ENCODE measurements at regions not wholly inside any gene's neighbourhood (a gene's known extent, or its start where the extent isn't known, plus 50 kb on each side); places are given as distances from the start of the nearest gene placed in this dataset.

- intact Hi-C loops (cut with micrococcal nuclease) = no loop called here
- Histone ChIP-seq H3K27ac (ENCODE audit: low read depth, low read length) (no peak overlapping the region), H3K4me1 (ENCODE audit: control insufficient read depth in 2 of 2, insufficient read depth in 2 of 2, low read length in 2 of 2) (no peaks in the 10 kb centered on the region), H3K4me3 (ENCODE audit: low read length) (no peak overlapping the region), H3K9me3 (ENCODE audit: control insufficient read depth in 2 of 3, low read length in 3 of 3) (no peaks in the 10 kb centered on the region), H3K36me3 (ENCODE audit: control insufficient read depth in 2 of 3, insufficient read depth in 3 of 3, low read length in 3 of 3) (no peaks in the 10 kb centered on the region), H3K27me3 (ENCODE audit: control insufficient read depth in 2 of 2, insufficient read depth in 2 of 2, low read length in 2 of 2) (no peaks in the 10 kb centered on the region)
- no peaks in the 10 kb centered on the region for H3K4me1 Mint-ChIP-seq
- peaks cover 0 to 7% (median 0%) of the 10 kb centered on the region in 5 donors for H3K27me3 Mint-ChIP-seq
- H3K4me3 Mint-ChIP-seq = no peak overlapping the region
- POLR2A ChIA-PET = no interaction called here
- no peaks in the 10 kb centered on the region for H3K36me3 Mint-ChIP-seq
- ATAC-seq (no peak), DNase-seq (no peak)
- peaks cover 0 to 3% (median 0%) of the 10 kb centered on the region in 11 donors for H3K9me3 Mint-ChIP-seq
- CTCF ChIA-PET = interaction anchor here (0.5 kb wide), 1 partner anchor 133 kb away, joined by 3 read pairs; no protein-coding TSS in a partner anchor
- no peak overlapping the region for H3K27ac Mint-ChIP-seq
Observed at GRCh38 chr9:14415947-14416346, 102.0 kb upstream of the NFIB start.

- intact Hi-C loops (cut with micrococcal nuclease) = no loop called here
- no peak overlapping the region for H3K4me3 Mint-ChIP-seq
- Histone ChIP-seq H3K9me3 (ENCODE audit: control insufficient read depth in 2 of 3, low read length in 3 of 3) (no peaks in the 10 kb centered on the region), H3K4me3 (ENCODE audit: low read length) (no peak overlapping the region), H3K4me1 (ENCODE audit: control insufficient read depth in 2 of 2, insufficient read depth in 2 of 2, low read length in 2 of 2) (no peaks in the 10 kb centered on the region), H3K36me3 (ENCODE audit: control insufficient read depth in 2 of 3, insufficient read depth in 3 of 3, low read length in 3 of 3) (no peaks in the 10 kb centered on the region), H3K27ac (ENCODE audit: low read depth, low read length) (no peak overlapping the region), H3K27me3 (ENCODE audit: control insufficient read depth in 2 of 2, insufficient read depth in 2 of 2, low read length in 2 of 2) (no peaks in the 10 kb centered on the region)
- ChIA-PET POLR2A (no interaction called here), CTCF (no interaction called here)
- ATAC-seq = no peak
- DNase-seq = no peak
- no peaks in the 10 kb centered on the region for H3K36me3 Mint-ChIP-seq
- peaks cover 0 to 7% (median 0%) of the 10 kb centered on the region in 5 donors for H3K27me3 Mint-ChIP-seq
- no peaks in the 10 kb centered on the region for H3K4me1 Mint-ChIP-seq
- peaks cover 0 to 3% (median 0%) of the 10 kb centered on the region in 11 donors for H3K9me3 Mint-ChIP-seq
- no peak overlapping the region for H3K27ac Mint-ChIP-seq
Observed at GRCh38 chr9:14413812-14414211, 99.9 kb upstream of the NFIB start.

DNA sequence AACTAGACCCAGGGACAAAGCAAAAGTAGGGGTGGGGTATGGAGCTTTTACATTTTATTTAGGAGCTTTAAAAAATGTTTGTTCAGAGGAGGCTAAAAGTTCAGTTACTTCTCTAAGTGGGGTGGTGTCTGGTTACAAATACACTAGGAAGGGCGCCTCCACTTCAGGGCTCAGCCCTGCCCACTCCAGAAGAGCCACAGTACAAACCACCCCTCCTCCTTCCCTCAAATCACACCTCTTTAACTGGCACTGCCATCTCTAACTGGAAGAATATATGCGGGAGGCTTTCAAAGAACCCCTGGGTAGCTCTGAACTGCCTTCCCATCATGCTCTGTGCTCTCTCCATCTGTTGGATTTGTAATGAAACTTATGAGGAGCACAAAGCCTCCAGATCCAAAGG lies 98.8 kb upstream of the NFIB start:
- H3K27ac Mint-ChIP-seq = no peak overlapping the region

DNA sequence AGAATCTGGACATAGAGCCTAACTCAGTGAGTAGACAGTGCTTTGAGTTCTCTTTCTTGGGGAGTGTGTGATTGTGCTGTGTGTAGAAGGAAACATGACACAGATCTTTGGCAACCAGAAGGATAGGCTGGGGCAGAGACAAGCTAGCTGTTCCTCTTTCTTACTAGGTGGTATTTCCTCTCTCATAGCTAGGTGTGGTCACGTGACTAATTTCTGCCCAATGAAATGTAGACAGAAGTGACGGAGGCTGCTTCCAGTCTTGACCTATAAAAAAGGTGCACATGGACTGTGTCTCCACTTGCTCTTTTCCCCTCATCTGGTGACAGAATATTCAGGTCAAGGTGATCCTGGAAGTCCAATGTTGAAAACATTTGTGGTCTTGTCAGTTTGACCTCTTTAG lies 92.5 kb upstream of the NFIB start:
- no peak for ATAC-seq
- H3K4me3 ChIP-seq (ENCODE audit: low read length) = no peak overlapping the region
- H3K9me3 ChIP-seq (ENCODE audit: control insufficient read depth in 2 of 3, low read length in 3 of 3) = no peaks in the 10 kb centered on the region
- no peak for DNase-seq
- ChIA-PET POLR2A (no interaction called here), CTCF (no interaction called here)
- Mint-ChIP-seq H3K36me3 (no peaks in the 10 kb centered on the region), H3K4me3 (no peak overlapping the region), H3K4me1 (no peaks in the 10 kb centered on the region), H3K27ac (no peak overlapping the region), H3K27me3 (peaks cover 0 to 3% (median 0%) of the 10 kb centered on the region in 5 donors), H3K9me3 (peaks cover 0 to 3% (median 0%) of the 10 kb centered on the region in 11 donors)
- H3K27me3 ChIP-seq (ENCODE audit: control insufficient read depth in 2 of 2, insufficient read depth in 2 of 2, low read length in 2 of 2) = no peaks in the 10 kb centered on the region
- intact Hi-C loops (cut with micrococcal nuclease) = no loop called here
- H3K4me1 ChIP-seq (ENCODE audit: control insufficient read depth in 2 of 2, insufficient read depth in 2 of 2, low read length in 2 of 2) = no peaks in the 10 kb centered on the region
- no peaks in the 10 kb centered on the region for H3K36me3 ChIP-seq (ENCODE audit: control insufficient read depth in 2 of 3, insufficient read depth in 3 of 3, low read length in 3 of 3)
- no peak overlapping the region for H3K27ac ChIP-seq (ENCODE audit: low read depth, low read length)

More for the DNA sequence above, 98.8 kb upstream of the NFIB start:
- H3K27ac ChIP-seq (ENCODE audit: low read depth, low read length) = no peak overlapping the region
- H3K36me3 ChIP-seq (ENCODE audit: control insufficient read depth in 2 of 3, insufficient read depth in 3 of 3, low read length in 3 of 3) = no peaks in the 10 kb centered on the region
- no peaks in the 10 kb centered on the region for H3K36me3 Mint-ChIP-seq
- H3K4me1 Mint-ChIP-seq = no peaks in the 10 kb centered on the region
- H3K27me3 Mint-ChIP-seq = peaks cover 0 to 7% (median 0%) of the 10 kb centered on the region in 5 donors
- no peak overlapping the region for H3K4me3 ChIP-seq (ENCODE audit: low read length)
- no peak for DNase-seq
- intact Hi-C loops (cut with micrococcal nuclease) = no loop called here
- H3K4me1 ChIP-seq (ENCODE audit: control insufficient read depth in 2 of 2, insufficient read depth in 2 of 2, low read length in 2 of 2) = no peaks in the 10 kb centered on the region
- POLR2A ChIA-PET = no interaction called here
- no peak overlapping the region for H3K4me3 Mint-ChIP-seq
- peaks cover 0 to 3% (median 0%) of the 10 kb centered on the region in 11 donors for H3K9me3 Mint-ChIP-seq
- no peaks in the 10 kb centered on the region for H3K27me3 ChIP-seq (ENCODE audit: control insufficient read depth in 2 of 2, insufficient read depth in 2 of 2, low read length in 2 of 2)
- H3K9me3 ChIP-seq (ENCODE audit: control insufficient read depth in 2 of 3, low read length in 3 of 3) = no peaks in the 10 kb centered on the region
- ATAC-seq = no peak
- CTCF ChIA-PET = no interaction called here

- Mint-ChIP-seq H3K27ac (no peak overlapping the region), H3K4me1 (no peaks in the 10 kb centered on the region), H3K27me3 (peaks cover 0 to 7% (median 0%) of the 10 kb centered on the region in 5 donors), H3K4me3 (no peak overlapping the region), H3K36me3 (no peaks in the 10 kb centered on the region), H3K9me3 (peaks cover 0 to 3% (median 0%) of the 10 kb centered on the region in 11 donors)
- ChIA-PET CTCF (interaction anchor here (0.6 kb wide), 1 partner anchor 987 kb away, joined by 3 read pairs; no protein-coding TSS in a partner anchor), POLR2A (no interaction called here)
- ATAC-seq (no peak), DNase-seq (no peak)
- intact Hi-C loops (cut with micrococcal nuclease) = no loop called here
- Histone ChIP-seq H3K4me3 (ENCODE audit: low read length) (no peak overlapping the region), H3K27me3 (ENCODE audit: control insufficient read depth in 2 of 2, insufficient read depth in 2 of 2, low read length in 2 of 2) (no peaks in the 10 kb centered on the region), H3K9me3 (ENCODE audit: control insufficient read depth in 2 of 3, low read length in 3 of 3) (no peaks in the 10 kb centered on the region), H3K4me1 (ENCODE audit: control insufficient read depth in 2 of 2, insufficient read depth in 2 of 2, low read length in 2 of 2) (no peaks in the 10 kb centered on the region), H3K27ac (ENCODE audit: low read depth, low read length) (no peak overlapping the region), H3K36me3 (ENCODE audit: control insufficient read depth in 2 of 3, insufficient read depth in 3 of 3, low read length in 3 of 3) (no peaks in the 10 kb centered on the region)
Observed at GRCh38 chr9:14405176-14405706, 91.3 kb upstream of the NFIB start.

DNA sequence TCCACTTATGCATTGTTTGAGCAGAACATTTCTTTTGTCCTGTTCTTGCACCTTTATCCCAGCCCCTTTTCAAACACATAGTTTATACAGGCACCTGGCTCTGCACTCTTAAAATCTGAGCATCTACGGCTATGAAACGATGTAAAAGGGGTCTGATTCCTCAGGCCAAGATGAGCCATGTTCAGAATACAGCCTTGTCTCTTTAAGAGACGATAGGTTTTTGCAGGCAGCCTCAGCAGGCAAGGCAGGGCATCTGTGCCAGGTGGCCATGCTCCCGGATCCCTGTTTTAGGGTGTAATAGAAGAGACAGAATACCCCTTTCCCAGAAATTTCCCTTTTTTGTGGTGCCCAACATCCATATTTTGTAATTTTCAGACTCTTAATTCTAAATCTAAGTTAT lies 89.1 kb upstream of the NFIB start:
- Mint-ChIP-seq H3K4me1 (no peaks in the 10 kb centered on the region), H3K27me3 (peaks cover 0 to 8% (median 0%) of the 10 kb centered on the region in 5 donors), H3K4me3 (no peak overlapping the region), H3K36me3 (no peaks in the 10 kb centered on the region), H3K9me3 (peaks cover 0 to 2% (median 0%) of the 10 kb centered on the region in 11 donors), H3K27ac (no peak overlapping the region)
- DNase-seq = no peak
- H3K4me3 ChIP-seq (ENCODE audit: low read length) = no peak overlapping the region
- ChIA-PET CTCF (no interaction called here), POLR2A (no interaction called here)
- no peaks in the 10 kb centered on the region for H3K27me3 ChIP-seq (ENCODE audit: control insufficient read depth in 2 of 2, insufficient read depth in 2 of 2, low read length in 2 of 2)
- no peaks in the 10 kb centered on the region for H3K4me1 ChIP-seq (ENCODE audit: control insufficient read depth in 2 of 2, insufficient read depth in 2 of 2, low read length in 2 of 2)
- no peaks in the 10 kb centered on the region for H3K36me3 ChIP-seq (ENCODE audit: control insufficient read depth in 2 of 3, insufficient read depth in 3 of 3, low read length in 3 of 3)
- intact Hi-C loops (cut with micrococcal nuclease) = no loop called here
- no peak overlapping the region for H3K27ac ChIP-seq (ENCODE audit: low read depth, low read length)
- no peaks in the 10 kb centered on the region for H3K9me3 ChIP-seq (ENCODE audit: control insufficient read depth in 2 of 3, low read length in 3 of 3)
- ATAC-seq = no peak

GRCh38 chr9:14402583-14402982 lies 88.6 kb upstream of the NFIB start:
- Histone ChIP-seq H3K36me3 (ENCODE audit: control insufficient read depth in 2 of 3, insufficient read depth in 3 of 3, low read length in 3 of 3) (no peaks in the 10 kb centered on the region), H3K4me1 (ENCODE audit: control insufficient read depth in 2 of 2, insufficient read depth in 2 of 2, low read length in 2 of 2) (no peaks in the 10 kb centered on the region), H3K27ac (ENCODE audit: low read depth, low read length) (no peak overlapping the region), H3K4me3 (ENCODE audit: low read length) (no peak overlapping the region), H3K27me3 (ENCODE audit: control insufficient read depth in 2 of 2, insufficient read depth in 2 of 2, low read length in 2 of 2) (no peaks in the 10 kb centered on the region), H3K9me3 (ENCODE audit: control insufficient read depth in 2 of 3, low read length in 3 of 3) (no peaks in the 10 kb centered on the region)
- DNase-seq = no peak
- H3K36me3 Mint-ChIP-seq = no peaks in the 10 kb centered on the region
- no peaks in the 10 kb centered on the region for H3K4me1 Mint-ChIP-seq
- intact Hi-C loops (cut with micrococcal nuclease) = no loop called here
- no peak for ATAC-seq
- H3K27ac Mint-ChIP-seq = no peak overlapping the region
- H3K4me3 Mint-ChIP-seq = no peak overlapping the region
- POLR2A ChIA-PET = no interaction called here
- H3K9me3 Mint-ChIP-seq = peaks cover 0 to 2% (median 0%) of the 10 kb centered on the region in 11 donors
- H3K27me3 Mint-ChIP-seq = peaks cover 0 to 8% (median 0%) of the 10 kb centered on the region in 5 donors
- CTCF ChIA-PET = no interaction called here
